GM12873 (cell line): ENCODE measurements at regions not wholly inside any gene's neighbourhood (a gene's known extent, or its start where the extent isn't known, plus 50 kb on each side); places are given as distances from the start of the nearest gene placed in this dataset.

Experiments
- TF ChIP-seq, protein P1 (sequence below): IDR thresholded peaks from 2 replicates; pipeline ENCODE4 v1.5.1; 2012; ENCODE audit warnings: low read depth, mild to moderate bottlenecking, moderate library complexity, low read length, control low read depth; ENCODE audit not compliant: insufficient read depth; ENCODE audit errors: missing control alignments

DNA sequence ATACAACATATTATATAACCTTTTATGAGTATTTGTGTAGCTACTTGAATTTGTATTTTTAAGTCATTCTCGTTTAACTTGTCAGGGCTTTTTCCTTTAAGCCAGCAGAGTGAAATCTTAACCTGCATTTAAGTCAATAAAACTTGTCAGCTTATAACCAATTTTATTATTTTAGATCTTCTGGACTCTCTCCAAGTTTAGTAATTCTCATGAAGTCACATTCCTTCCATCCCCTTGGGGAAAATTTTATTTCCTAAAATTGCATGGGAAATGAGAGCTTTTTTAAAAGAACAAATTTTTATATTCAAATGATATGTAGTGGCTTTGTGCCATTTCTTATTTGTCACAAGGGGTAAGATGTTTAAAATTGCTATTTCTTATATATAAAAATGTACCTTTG lies 74.0 kb downstream of the SEPTIN7 start:
- TF ChIP-seq, protein P1, sequence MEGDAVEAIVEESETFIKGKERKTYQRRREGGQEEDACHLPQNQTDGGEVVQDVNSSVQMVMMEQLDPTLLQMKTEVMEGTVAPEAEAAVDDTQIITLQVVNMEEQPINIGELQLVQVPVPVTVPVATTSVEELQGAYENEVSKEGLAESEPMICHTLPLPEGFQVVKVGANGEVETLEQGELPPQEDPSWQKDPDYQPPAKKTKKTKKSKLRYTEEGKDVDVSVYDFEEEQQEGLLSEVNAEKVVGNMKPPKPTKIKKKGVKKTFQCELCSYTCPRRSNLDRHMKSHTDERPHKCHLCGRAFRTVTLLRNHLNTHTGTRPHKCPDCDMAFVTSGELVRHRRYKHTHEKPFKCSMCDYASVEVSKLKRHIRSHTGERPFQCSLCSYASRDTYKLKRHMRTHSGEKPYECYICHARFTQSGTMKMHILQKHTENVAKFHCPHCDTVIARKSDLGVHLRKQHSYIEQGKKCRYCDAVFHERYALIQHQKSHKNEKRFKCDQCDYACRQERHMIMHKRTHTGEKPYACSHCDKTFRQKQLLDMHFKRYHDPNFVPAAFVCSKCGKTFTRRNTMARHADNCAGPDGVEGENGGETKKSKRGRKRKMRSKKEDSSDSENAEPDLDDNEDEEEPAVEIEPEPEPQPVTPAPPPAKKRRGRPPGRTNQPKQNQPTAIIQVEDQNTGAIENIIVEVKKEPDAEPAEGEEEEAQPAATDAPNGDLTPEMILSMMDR: no peak

DNA sequence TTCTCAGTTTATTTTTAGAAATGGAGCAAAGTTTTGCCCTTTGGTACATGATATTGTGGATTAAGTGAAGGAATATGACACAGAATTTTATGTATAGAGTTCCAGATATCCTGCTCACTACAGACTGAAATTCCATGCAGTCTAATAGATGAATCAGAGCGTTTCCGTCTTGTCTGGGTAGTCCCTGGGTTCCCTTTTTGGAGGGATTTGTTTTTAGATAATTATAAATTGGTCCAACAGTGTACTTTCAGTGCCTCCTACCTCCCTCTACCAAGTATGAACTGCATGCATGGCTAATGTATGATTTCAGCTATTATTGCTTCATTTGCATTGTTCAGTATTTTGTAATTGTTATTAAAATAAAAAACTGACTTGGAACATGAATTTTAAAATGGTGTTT lies 74.4 kb downstream of the SEPTIN7 start:
- TF ChIP-seq, protein P1: no peak

DNA sequence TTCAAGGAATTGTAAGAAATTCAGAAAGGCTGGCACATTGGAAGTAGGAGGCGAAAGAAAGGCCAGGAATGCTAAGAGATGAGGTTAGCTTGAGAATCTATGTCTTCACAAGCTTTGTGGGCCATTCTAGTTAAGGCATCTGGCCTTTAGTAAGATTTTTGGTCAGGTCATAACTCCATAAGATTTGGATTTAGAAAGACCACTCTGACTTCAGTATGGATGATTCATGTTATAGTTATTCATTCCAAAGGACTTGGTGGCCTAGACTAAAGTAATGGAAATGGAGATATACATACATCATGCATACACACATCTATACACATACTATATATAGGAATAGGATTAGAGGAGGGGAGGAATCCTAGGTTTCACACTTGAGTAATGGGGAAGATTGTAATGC lies 77.5 kb downstream of the SEPTIN7 start:
- TF ChIP-seq, protein P1: no peak

DNA sequence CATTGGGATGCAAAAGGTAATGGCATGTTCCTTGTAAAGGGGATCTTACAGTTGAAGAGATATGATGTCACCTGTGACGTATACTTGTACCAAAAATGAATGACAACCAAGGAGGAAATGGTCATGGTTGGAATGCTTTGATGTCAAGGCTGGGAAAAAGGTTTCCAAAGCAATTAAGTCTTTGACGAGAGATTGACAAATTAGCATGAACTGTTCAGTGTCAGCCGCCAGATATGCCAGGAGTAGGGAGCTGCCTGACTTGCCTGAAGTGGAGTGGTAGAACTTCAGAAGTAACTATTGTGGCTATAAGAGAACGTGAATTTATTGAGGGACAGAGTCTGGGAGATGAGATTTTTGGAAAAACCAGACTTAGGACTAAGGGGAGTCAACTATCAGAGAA lies 88.1 kb downstream of the SEPTIN7 start:
- TF ChIP-seq, protein P1: no peak

DNA sequence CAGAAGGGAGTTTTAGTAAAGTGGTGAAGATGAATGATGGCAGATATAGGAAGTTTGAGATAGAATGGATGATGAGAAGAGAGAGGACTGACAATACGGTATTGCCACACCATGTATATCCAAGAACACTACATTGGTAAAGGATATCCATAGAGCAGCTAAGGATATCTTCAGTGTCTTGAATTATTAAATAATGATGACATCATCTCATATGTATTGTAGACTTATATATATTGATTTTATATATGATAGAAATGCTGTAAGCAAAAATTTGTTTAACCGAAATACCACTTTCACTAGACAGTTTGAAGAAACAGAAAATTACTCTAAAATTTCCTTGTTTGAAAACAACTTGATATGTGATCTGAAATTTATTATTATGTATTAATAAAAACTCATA lies 89.0 kb downstream of the SEPTIN7 start:
- TF ChIP-seq, protein P1: no peak

DNA sequence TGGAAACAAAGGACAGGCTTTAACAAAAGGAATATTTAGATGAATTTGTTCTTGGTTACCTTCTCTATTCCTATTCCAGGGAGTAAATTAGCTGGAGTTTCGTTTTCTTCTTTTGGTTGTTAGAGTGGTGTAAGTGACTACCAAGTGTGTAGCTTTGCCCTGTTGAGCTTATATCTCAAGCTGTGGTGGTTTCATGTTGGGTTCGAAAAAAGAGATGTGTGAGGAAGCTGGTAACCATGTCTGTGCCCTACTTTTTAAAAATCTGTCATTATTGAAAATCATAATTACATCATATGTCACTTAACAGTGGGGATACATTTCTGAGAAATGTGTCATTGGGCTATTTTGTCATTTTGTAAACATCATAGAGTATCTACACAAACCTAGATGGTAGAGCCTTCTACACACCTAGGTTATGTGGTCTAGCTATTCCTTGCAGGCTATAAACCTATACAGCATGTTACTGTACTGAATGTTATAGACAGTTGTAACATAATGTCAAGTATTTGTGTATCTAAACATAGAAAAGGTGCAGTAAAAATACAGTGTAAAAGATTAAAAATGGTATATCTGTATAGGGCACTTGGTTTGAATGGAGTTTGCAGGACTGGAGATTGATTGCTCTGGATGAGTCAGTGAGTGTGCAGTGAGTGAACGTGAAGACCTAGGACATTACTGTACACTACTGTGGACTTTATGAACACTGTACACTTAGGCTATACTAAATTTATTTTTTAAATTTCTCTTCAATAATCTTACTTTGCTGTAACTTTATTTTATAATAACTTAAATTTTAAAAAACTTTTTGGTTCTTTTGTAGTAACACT lies 90.4 kb downstream of the SEPTIN7 start:
- TF ChIP-seq, protein P1: no peak

DNA sequence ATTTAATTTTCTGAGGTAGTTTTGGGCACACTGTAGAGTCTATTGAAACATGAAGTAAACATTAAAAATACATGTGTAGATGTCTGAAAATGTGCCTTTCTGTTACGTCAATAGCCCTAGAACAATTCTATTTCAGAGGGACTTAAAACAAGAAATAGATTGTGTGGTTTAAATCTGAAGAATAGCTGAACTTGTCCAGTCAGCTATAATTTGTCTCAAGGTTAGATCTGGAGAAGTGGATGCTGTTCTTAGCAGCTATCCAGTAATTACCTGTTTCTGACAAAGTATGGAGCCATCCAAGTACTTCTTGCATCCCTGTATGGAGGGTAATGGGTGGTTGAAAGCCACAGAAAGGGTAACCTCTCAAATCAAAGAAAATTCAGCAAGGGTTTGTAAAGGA lies 92.8 kb downstream of the SEPTIN7 start:
- TF ChIP-seq, protein P1: no peak
